Cardiac muscle cell (in vitro differentiated cells and primary cell): ENCODE measurements at regions not wholly inside any gene's neighbourhood (a gene's known extent, or its start where the extent isn't known, plus 50 kb on each side); places are given as distances from the start of the nearest gene placed in this dataset.

Source experiments
- DNase-seq, 2 donors: peaks; one replicate each; pipeline versions ENCODE4 v3.0.0 to v3.0.0-alpha.2; 2010 to 2017; ENCODE audit warnings: low read depth in 1 of 2, low spot score in 1 of 2
- H3K27ac ChIP-seq: fragments of 200-600 bp; sonication (generic); 2 replicates; pipeline ENCODE4 v1.5.1; 2016
- H3K27me3 ChIP-seq: fragments of 200-600 bp; sonication (generic); 2 replicates; pipeline ENCODE4 v1.6.0; 2016; ENCODE audit warnings: control low read depth
- H3K36me3 ChIP-seq: fragments of 200-600 bp; sonication (generic); 2 replicates; pipeline ENCODE4 v1.5.1; 2016; ENCODE audit warnings: control low read depth
- H3K4me1 ChIP-seq: fragments of 200-600 bp; sonication (generic); 2 replicates; pipeline ENCODE4 v1.8.1; 2017; ENCODE audit warnings: low read depth, mild to moderate bottlenecking, mixed run types
- H3K4me3 ChIP-seq: fragments of 200-600 bp; sonication (generic); 2 replicates; pipeline ENCODE4 v1.5.1; 2016; ENCODE audit warnings: mild to moderate bottlenecking
- H3K9me3 ChIP-seq: fragments of 200-600 bp; sonication (generic); 2 replicates; pipeline ENCODE4 v1.5.1; 2017; ENCODE audit warnings: low read depth, mild to moderate bottlenecking, control low read depth
- TF ChIP-seq, protein P1 (sequence below): IDR thresholded peaks from 2 replicates; pipeline ENCODE4 v1.5.1; 2012; ENCODE audit warnings: low read depth, mild to moderate bottlenecking, low read length

DNA sequence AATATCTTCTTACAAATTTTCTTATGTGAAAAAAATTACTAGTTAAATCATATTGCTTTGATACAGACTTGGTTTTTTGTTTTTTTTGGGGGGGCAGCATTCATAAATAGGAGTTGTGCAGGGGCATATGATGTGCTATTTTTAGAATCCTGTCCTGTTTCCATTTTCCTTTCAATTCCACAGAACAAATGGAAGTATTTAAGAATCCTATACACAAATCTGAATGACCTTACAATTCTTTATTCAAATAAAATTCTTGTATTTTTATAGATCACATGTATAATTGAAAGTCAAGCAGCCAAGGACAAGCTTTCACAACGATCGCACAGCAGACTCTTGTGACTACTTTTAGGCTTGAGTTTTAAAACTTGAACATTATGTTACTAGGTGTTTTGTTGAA lies 523.9 kb downstream of the ANKRD50 start:
- no peak overlapping the region for H3K27ac ChIP-seq
- H3K4me3 ChIP-seq: no peak overlapping the region
- TF ChIP-seq, protein P1, sequence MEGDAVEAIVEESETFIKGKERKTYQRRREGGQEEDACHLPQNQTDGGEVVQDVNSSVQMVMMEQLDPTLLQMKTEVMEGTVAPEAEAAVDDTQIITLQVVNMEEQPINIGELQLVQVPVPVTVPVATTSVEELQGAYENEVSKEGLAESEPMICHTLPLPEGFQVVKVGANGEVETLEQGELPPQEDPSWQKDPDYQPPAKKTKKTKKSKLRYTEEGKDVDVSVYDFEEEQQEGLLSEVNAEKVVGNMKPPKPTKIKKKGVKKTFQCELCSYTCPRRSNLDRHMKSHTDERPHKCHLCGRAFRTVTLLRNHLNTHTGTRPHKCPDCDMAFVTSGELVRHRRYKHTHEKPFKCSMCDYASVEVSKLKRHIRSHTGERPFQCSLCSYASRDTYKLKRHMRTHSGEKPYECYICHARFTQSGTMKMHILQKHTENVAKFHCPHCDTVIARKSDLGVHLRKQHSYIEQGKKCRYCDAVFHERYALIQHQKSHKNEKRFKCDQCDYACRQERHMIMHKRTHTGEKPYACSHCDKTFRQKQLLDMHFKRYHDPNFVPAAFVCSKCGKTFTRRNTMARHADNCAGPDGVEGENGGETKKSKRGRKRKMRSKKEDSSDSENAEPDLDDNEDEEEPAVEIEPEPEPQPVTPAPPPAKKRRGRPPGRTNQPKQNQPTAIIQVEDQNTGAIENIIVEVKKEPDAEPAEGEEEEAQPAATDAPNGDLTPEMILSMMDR: no peak
- no peaks in the 10 kb centered on the region for H3K36me3 ChIP-seq
- DNase-seq: no peak
- no peaks in the 10 kb centered on the region for H3K27me3 ChIP-seq
- no peaks in the 10 kb centered on the region for H3K9me3 ChIP-seq
- no peaks in the 10 kb centered on the region for H3K4me1 ChIP-seq

- Histone ChIP-seq H3K27ac (no peak overlapping the region), H3K36me3 (no peaks in the 10 kb centered on the region)
- TF ChIP-seq, protein P1: no peak
Observed at GRCh38 chr4:124189545-124189944, 523.0 kb downstream of the ANKRD50 start.

DNA sequence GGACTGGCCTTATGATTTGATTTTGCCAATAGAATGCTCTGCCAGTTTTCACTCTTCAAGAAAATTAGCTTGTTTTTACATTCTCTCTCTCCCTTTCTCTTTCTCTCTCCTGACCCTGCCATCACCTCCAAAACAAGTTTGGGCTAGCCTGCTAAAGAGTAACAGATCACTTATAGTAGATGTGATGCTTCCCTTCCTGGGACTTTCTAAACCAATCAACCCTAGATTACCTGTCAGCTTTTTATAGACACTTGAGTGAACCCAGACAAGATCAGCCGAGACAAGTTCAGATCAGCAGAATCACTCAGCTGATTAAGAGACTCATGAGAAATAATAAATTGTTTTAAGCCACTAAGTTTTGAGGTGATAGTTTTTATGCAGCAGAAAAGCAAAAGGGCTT lies 521.2 kb downstream of the ANKRD50 start:
- Histone ChIP-seq H3K4me3 (no peak overlapping the region), H3K27me3 (no peaks in the 10 kb centered on the region), H3K9me3 (no peaks in the 10 kb centered on the region), H3K36me3 (no peaks in the 10 kb centered on the region), H3K4me1 (no peaks in the 10 kb centered on the region), H3K27ac (no peak overlapping the region)
- no peak for DNase-seq
- TF ChIP-seq, protein P1: no peak

More at GRCh38 chr4:124189545-124189944, 523.0 kb downstream of the ANKRD50 start:
- no peaks in the 10 kb centered on the region for H3K27me3 ChIP-seq
- H3K9me3 ChIP-seq: no peaks in the 10 kb centered on the region
- H3K4me1 ChIP-seq: no peaks in the 10 kb centered on the region
- no peak overlapping the region for H3K4me3 ChIP-seq
- no peak for DNase-seq

DNA sequence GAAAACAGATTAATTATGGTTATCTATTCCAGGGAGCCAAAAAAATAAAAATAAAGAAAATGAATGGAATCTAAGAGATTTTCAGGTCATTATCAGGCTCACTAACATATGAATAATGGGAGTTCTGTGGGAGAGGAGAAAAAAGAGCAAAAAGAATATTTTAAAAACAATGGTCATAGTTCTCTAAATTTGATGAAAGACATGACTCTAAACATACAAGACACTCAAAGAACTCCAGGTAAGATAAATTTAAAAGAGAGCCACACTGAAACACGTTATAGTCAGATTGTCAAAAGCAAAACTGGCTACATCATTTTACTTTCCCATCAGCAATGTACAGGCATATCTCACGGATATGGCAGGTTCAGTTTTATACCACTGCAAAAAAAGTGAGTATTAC lies 520.0 kb downstream of the ANKRD50 start:
- Histone ChIP-seq H3K27me3 (no peaks in the 10 kb centered on the region), H3K27ac (no peak overlapping the region), H3K9me3 (no peaks in the 10 kb centered on the region), H3K36me3 (no peaks in the 10 kb centered on the region), H3K4me1 (no peaks in the 10 kb centered on the region), H3K4me3 (no peak overlapping the region)
- no peak for DNase-seq
- TF ChIP-seq, protein P1: no peak

GRCh38 chr4:124199185-124199584 lies 513.3 kb downstream of the ANKRD50 start:
- no peaks in the 10 kb centered on the region for H3K27me3 ChIP-seq
- TF ChIP-seq, protein P1: no peak
- no peak for DNase-seq
- H3K4me3 ChIP-seq: no peak overlapping the region
- no peaks in the 10 kb centered on the region for H3K36me3 ChIP-seq
- H3K4me1 ChIP-seq: no peaks in the 10 kb centered on the region
- H3K27ac ChIP-seq: no peak overlapping the region
- no peaks in the 10 kb centered on the region for H3K9me3 ChIP-seq

DNA sequence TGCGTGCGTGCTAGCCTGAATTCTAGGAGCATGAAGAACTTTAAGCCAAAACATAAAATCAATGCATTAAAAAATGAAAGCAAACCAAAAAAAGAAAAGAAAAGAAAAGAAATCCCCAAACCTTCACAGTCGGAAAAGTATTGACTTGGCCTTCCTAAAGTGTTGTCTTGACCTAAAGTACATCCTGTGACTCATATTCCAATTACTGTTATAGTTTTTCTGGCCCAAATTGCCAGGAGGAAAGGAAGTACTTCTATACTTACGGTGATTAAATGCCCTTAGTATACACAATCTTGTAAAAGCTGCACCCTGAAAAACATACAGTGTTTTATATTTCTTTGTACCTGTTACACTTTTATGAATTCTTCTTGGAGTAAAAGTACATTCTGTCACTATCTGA lies 512.8 kb downstream of the ANKRD50 start:
- TF ChIP-seq, protein P1: no peak
- H3K27ac ChIP-seq: no peak overlapping the region
- H3K4me1 ChIP-seq: no peaks in the 10 kb centered on the region
- H3K9me3 ChIP-seq: no peaks in the 10 kb centered on the region
- DNase-seq: peak in 1 of 2 donors; percentile 53
- H3K4me3 ChIP-seq: no peak overlapping the region
- no peaks in the 10 kb centered on the region for H3K36me3 ChIP-seq
- no peaks in the 10 kb centered on the region for H3K27me3 ChIP-seq
